Adrenal gland (tissue), 5 donors: ENCODE measurements at regions not wholly inside any gene's neighbourhood (a gene's known extent, or its start where the extent isn't known, plus 50 kb on each side); places are given as distances from the start of the nearest gene placed in this dataset.

Experiments
- CTCF ChIP-seq, 6 experiments: fragments of 450-650 bp in 4 of 6; fragments of 200-600 bp in 2 of 6; sonication (generic) in 1 of 6; IDR thresholded peaks; 1 replicate in 5 of 6; 2 replicates in 1 of 6; pipeline versions ENCODE4 v1.5.1 to v1.8.0; 2016 to 2021; ENCODE audit warnings: antibody characterized with exemption in 6 of 6, mild to moderate bottlenecking in 2 of 6, moderate library complexity in 1 of 6
- POLR2A ChIP-seq, 2 donors: fragments of 450-650 bp; IDR thresholded peaks; one replicate each; pipeline ENCODE4 v1.6.1; 2017; ENCODE audit warnings: antibody characterized with exemption in 2 of 2, mild to moderate bottlenecking in 2 of 2, moderate library complexity in 1 of 2
- donor health status: DM: no; HTN: no; CAD: no.

GRCh38 chr4:108398836-108399235 lies 221.5 kb upstream of the RPL34 start:
- TF ChIP-seq CTCF (IDR thresholded peaks at IDR 0.05): no peak
- TF ChIP-seq POLR2A (IDR thresholded peaks at IDR 0.05): no peak
